ENCODE measurements at regions not wholly inside any gene's neighbourhood (a gene's known extent, or its start where the extent isn't known, plus 50 kb on each side); places are given as distances from the start of the nearest gene placed in this dataset.

DNA sequence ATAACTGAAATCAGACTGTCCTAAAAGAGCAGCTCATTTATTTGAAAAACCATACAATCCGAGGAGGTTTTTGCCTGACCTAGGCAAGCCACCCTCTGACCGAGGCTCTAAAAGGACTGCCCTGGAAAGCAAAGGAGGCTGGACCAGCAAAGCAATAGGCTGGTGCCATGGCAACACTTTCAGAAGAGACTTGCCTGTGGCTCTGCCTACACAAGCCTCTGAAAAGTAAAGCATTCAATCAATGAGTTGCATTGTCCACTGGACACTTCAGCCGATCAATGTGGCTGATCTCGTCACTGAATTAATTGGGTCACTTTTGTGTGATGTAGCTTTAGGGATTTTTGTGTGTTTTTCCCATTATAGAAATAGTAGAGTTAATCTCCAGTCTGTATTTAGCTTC, 99.1 kb upstream of the SEMA6D start:
- POLR2A ChIA-PET (ENCODE audit: partially characterized antibody) = no interaction called here
- TF ChIP-seq RXRA (IDR thresholded peaks at IDR 0.05; ENCODE audit: insufficient read depth, low read depth, low read length) = no peak
- TF ChIP-seq SP4 (IDR thresholded peaks at IDR 0.05; ENCODE audit: low read length) = no peak
- TF ChIP-seq TEAD4 (IDR thresholded peaks at IDR 0.05; ENCODE audit: low read depth, low read length) = no peak

More for the DNA sequence above, 99.1 kb upstream of the SEMA6D start:
- 91% methylated on average over 4 of the region's 4 CpGs; no CpG with 5 or more reads in 1 of the 2 experiments for WGBS, 2 experiments (ENCODE audit: extremely low coverage in 1 of 2, insufficient coverage in 1 of 2, insufficient read length in 1 of 2, insufficient replicate concordance in 2 of 2, low coverage in 1 of 2, low lambda C conversion rate in 2 of 2, missing lambda C conversion rate in 1 of 2)
- Histone ChIP-seq H3K23ac (ENCODE audit: insufficient read length) (no peak overlapping the region), H2AK5ac (ENCODE audit: low read depth, low read length) (no peak overlapping the region), H3K4me2 (ENCODE audit: insufficient read depth in 1 of 2, low read depth in 2 of 2, low read length in 2 of 2) (no peak overlapping the region), H2BK20ac (ENCODE audit: low read length) (no peak overlapping the region), H3K27me3 (replicated peaks in 1 of 4; ENCODE audit: control insufficient read depth in 3 of 4, extremely low read depth in 1 of 4, insufficient read depth in 3 of 4, low read length in 3 of 4) (no peaks in the 10 kb centered on the region), H3K56ac (replicated peaks; ENCODE audit: insufficient read length, low read depth, low read length) (no peak overlapping the region), H3K36me3 (ENCODE audit: control insufficient read depth in 2 of 4, insufficient read depth in 4 of 4, low read length in 3 of 4) (no peaks in the 10 kb centered on the region), H3K4ac (replicated peaks; ENCODE audit: insufficient read length, low read depth, low read length) (no peak overlapping the region), H3K79me2 (ENCODE audit: control insufficient read depth in 1 of 2, insufficient read depth in 2 of 2, low read length in 2 of 2) (no peaks in the 10 kb centered on the region), H2BK5ac (ENCODE audit: low read depth, low read length) (no peak overlapping the region), H3K4me3 (ENCODE audit: extremely low read depth in 1 of 4, insufficient read depth in 2 of 4, low read depth in 3 of 4, low read length in 4 of 4) (no peak overlapping the region), H3K9ac (replicated peaks in 1 of 4; ENCODE audit: extremely low read depth in 1 of 4, low read depth in 3 of 4, low read length in 3 of 4) (no peak overlapping the region), H4K20me1 (replicated peaks in 1 of 2; ENCODE audit: control insufficient read depth in 1 of 2, insufficient read depth in 2 of 2, low read length in 2 of 2) (no peaks in the 10 kb centered on the region), H2AFZ (ENCODE audit: low read length) (no peak overlapping the region), H2BK15ac (ENCODE audit: low read length) (no peak overlapping the region), H3K9me3 (ENCODE audit: insufficient read depth in 2 of 2, low read depth in 1 of 2, low read length in 1 of 2) (no peaks in the 10 kb centered on the region), H3K4me1 (replicated peaks in 1 of 4; ENCODE audit: control insufficient read depth in 3 of 4, insufficient read depth in 4 of 4, low read length in 3 of 4) (no peaks in the 10 kb centered on the region; a peak in 1 of 7 replicates), H3K27ac (ENCODE audit: low read depth, low read length) (no peak overlapping the region), H3K18ac (ENCODE audit: extremely low read depth, low read length) (no peak overlapping the region), H3K79me1 (ENCODE audit: low read depth, low read length) (no peaks in the 10 kb centered on the region), H2BK12ac (ENCODE audit: low read depth, low read length) (no peak overlapping the region), H2BK120ac (replicated peaks; ENCODE audit: low read depth, low read length) (no peak overlapping the region), H3K14ac (ENCODE audit: insufficient read length) (no peak overlapping the region), H4K91ac (replicated peaks; ENCODE audit: insufficient read length, low read length) (no peak overlapping the region), H4K8ac (ENCODE audit: extremely low read depth, insufficient read depth, low read length) (no peak overlapping the region), H3K23me2 (ENCODE audit: low read depth, low read length) (no peaks in the 10 kb centered on the region), H4K5ac (ENCODE audit: insufficient read length, low read depth, low read length) (no peak overlapping the region)
- CTCF ChIA-PET (ENCODE audit: partially characterized antibody) = interaction anchor here (0.9 to 1.4 kb wide), 2 partner anchors 12 to 295 kb away, joined by 3 to 4 read pairs; no protein-coding TSS in a partner anchor
- DNase-seq (ENCODE audit: low read depth in 1 of 2, low spot score in 2 of 2) = no peak
- FAIRE-seq = no peak

Measured in H1 (cell line).